ENCODE measurements at regions not wholly inside any gene's neighbourhood (a gene's known extent, or its start where the extent isn't known, plus 50 kb on each side); places are given as distances from the start of the nearest gene placed in this dataset.
"Not testable (repeated sequence)": the region's sequence is repeated elsewhere in the genome, so short reads cannot be mapped to it uniquely, and the experiment has no call there.

- no peak for DNase-seq
Measured at GRCh38 chr7:68977385-68978055, 620.8 kb upstream of the AUTS2 start.

DNA sequence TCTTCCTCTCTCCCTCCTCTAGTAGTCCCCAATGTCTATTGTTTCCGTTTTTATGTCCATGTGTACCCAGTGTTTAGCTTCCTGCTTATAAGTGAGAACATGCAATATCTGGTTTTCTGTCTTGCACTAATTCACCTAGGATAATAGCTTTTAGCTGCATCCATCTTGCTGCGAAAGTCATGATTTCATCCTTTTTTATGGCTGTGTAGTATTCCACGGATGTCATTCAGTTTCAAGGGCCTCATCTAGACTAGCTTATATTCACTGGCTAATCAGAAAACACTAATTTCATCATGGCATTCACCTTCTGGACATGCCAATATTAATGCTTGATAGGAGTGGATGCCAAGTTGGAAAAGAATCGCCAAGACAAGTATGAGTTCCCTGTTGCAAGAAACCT lies 619.6 kb upstream of the AUTS2 start:
- DNase-seq: no peak

- DNase-seq: no peak
Measured at GRCh38 chr7:68980011-68980410, 618.3 kb upstream of the AUTS2 start.

GRCh38 chr7:68980432-68980831 lies 617.8 kb upstream of the AUTS2 start:
- DNase-seq: not testable (repeated sequence)

DNA sequence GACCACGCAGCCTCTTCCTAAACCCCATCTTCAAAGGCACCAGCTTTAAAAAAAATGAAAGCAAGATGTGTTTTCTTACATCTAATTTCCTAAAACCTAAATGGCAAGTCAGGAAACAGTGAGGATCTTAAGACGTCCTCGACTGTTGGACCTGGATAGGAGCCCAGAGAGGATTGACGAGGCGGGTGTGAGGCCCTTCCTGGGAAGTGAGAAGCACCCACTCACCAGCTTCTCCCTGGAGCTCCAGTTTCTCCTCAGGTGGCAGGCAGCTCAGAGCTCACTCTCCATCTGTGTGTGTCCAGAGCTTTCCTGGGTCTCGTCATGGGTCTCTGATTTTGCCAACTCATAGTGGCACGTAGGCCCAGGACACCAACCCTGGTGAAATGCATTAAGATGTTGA lies 614.0 kb upstream of the AUTS2 start:
- no peak for DNase-seq

DNA sequence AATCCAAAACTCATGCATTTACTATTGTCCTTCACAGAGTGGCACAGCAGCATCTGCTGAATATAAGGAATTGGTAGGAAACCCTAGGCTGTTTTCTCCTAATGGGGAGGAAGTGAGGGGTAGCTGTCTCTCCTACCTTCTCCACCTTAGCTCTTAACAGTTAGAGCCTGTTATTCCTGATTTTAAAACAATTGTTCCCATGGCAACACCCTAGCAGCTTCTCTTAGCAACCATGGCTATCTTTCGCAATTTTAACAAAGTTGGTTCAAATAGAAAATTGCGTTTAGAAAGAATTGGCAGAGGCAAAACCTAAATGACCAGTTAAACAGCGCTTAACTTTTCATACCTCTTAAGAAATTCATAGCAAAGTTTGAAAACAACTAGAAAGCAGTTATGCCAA lies 603.4 kb upstream of the AUTS2 start:
- no peak for DNase-seq

GRCh38 chr7:68998136-68998535 lies 600.1 kb upstream of the AUTS2 start:
- DNase-seq: no peak

- no peak for DNase-seq
Measured at GRCh38 chr7:69002416-69002815, 595.9 kb upstream of the AUTS2 start.

- DNase-seq: no peak
Measured at GRCh38 chr7:69012149-69012548, 586.1 kb upstream of the AUTS2 start.

- DNase-seq: no peak
Measured at GRCh38 chr7:69017208-69017607, 581.1 kb upstream of the AUTS2 start.

DNA sequence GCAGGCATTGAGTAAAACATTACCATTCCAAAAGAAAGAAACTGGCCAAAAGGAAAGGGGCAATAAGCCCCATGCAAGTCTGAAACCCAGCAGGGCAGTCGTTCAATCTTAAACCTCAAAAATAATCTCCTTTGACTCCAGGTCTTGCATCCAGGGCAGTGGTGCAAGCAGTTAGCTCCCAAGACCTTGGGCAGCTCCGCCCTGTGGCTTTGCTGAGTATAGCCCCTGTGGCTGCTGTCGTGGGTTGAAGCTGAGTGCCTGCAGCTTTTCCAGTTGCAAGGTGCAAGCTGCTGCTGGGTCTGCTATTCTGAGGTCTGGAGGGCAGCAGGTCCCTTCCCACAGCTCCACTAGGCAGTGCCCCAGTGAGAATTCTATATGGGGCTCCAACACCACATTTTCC lies 580.1 kb upstream of the AUTS2 start:
- DNase-seq: no peak

- no peak for DNase-seq
Measured at GRCh38 chr7:69019437-69019836, 578.8 kb upstream of the AUTS2 start.

- no peak for DNase-seq
Measured at GRCh38 chr7:69020536-69020935, 577.7 kb upstream of the AUTS2 start.

DNA sequence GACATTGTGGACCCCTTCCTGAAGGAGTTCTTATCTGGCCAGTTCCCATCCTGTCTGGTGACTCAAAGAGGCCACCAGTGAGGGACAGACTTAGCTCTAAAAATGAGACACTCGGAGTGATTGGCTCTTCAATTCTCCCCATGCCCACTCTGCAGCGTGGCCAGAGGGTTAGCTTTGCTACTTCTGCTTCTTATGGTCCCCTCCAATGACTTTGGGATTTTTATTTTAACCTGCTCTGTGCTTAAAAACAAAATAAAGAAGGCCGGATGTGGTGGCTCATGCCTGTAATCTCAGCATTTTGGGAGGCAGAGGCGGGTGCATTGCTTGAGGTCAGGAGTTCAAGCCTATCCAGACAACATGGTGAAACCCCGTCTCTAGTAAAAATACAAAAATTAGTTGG lies 573.0 kb upstream of the AUTS2 start:
- no peak for DNase-seq

- peak; percentile 78 for DNase-seq
Measured at GRCh38 chr7:69032848-69033247, 565.4 kb upstream of the AUTS2 start.

GRCh38 chr7:69035826-69036225 lies 562.4 kb upstream of the AUTS2 start:
- no peak for DNase-seq

DNA sequence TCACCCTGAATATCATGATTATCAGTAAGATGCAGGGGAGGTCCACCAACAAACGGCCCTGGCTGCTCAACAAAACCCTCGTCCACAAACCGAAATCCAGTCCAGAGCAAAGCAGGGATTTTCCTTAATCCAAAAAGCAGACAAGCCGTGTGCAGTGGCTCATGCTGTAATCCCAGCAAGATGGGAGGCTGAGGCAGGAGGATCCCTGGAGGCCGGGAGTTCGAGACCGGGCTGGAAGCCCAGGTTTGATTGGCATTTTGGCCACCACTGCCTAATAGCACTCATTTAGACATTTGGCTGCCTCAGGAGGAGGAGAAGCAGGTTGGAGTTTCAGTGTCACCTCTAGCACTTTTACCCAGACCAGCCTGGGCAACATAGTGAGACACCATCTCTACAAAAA lies 562.0 kb upstream of the AUTS2 start:
- DNase-seq: no peak

DNA sequence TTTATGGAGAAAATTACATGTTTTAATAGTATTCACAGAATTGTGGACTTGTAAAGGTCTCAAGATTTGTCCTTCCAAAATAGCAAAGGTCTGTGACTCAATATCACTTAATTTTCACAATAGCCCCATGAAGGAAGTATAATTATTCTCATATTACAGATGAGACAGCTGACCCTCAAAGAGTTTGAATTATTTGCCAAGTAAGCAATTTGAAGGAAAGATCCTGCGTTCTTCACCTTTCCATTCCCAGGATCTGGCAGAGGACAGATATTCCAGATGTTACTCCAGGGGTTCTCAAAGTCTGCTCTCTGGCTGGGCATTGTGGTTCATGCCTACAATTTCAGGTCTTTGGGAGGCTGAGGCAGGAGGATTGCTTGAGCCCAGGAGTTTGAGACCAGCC lies 559.4 kb upstream of the AUTS2 start:
- no peak for DNase-seq

GRCh38 chr7:69042138-69042537 lies 556.1 kb upstream of the AUTS2 start:
- DNase-seq: no peak

DNA sequence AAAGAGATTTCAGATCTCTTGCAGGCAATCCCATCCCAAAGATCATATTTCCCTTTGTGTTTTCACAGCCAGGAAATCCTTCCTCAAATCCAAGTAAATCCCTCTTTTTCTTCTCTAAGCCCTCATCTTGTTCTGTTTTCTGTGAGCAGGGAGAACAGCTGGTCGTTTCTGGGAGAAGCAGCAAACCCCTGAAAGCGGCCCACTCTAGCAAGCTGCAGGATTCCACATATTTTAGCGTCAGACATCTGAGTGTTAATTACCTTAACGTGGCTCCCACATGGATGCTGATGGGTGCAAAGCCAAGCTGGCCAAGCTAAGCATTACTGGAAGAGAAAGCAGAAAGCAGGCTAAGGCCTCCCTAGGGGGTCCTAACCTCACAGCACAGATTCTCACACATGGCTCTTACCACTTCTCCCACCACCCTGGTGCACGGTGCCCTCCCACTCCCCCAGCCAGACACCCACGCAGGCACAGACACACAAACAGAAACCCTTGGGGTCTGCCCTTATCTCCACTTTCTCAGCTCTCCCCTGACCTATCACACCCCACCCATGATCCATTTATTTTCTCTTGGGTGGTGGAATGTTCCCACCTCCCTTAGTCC lies 551.0 kb upstream of the AUTS2 start:
- DNase-seq: no peak

DNA sequence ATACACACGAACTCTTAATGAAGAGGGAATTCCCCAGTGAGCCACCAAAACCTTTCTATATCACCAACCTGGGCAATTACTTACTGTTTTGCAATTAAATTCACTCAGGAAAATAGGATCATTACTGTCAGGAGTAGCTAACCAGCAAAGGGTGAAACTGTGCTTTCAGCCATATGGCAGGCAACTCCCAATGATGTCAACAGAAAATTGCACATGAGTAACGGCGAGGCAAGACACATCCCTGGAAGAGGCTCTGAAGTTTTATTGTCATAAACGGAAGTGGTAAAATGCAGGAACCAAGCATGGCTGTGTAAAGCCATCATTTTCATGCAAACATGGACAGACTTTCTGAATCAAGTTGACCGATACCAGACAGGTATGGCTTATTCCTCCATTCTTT lies 548.9 kb upstream of the AUTS2 start:
- DNase-seq: no peak

GRCh38 chr7:69052447-69052846 lies 545.8 kb upstream of the AUTS2 start:
- no peak for DNase-seq

GRCh38 chr7:69060516-69060915 lies 537.8 kb upstream of the AUTS2 start:
- DNase-seq: no peak

GRCh38 chr7:69062020-69062765 lies 536.1 kb upstream of the AUTS2 start:
- DNase-seq: no peak

Measured in NCI-H187 treated with DMSO at 0.1 percent for 48 hours (cell line).